Mesenchymal stem cell (in vitro differentiated cells and primary cell): ENCODE measurements at regions not wholly inside any gene's neighbourhood (a gene's known extent, or its start where the extent isn't known, plus 50 kb on each side); places are given as distances from the start of the nearest gene placed in this dataset.

ENCODE experiments used
- DNase-seq: peaks from one replicate; pipeline ENCODE4 v3.0.0-alpha.2; 2013
- H2AFZ ChIP-seq: one replicate; pipeline ENCODE4 v1.6.1; 2013; ENCODE audit warnings: low read depth, mild to moderate bottlenecking, control low read depth, inconsistent platforms, low read length, moderate library complexity
- H2AK5ac ChIP-seq: 2 replicates; pipeline ENCODE4 v1.6.1; 2013; ENCODE audit warnings: low read length, moderate library complexity, mild to moderate bottlenecking, inconsistent platforms; ENCODE audit not compliant: severe bottlenecking
- H2BK120ac ChIP-seq: one replicate; pipeline ENCODE4 v1.6.1; 2013; ENCODE audit warnings: low read depth, mild to moderate bottlenecking, inconsistent platforms, low read length, moderate library complexity
- H2BK12ac ChIP-seq, 2 experiments: one replicate each; pipeline ENCODE4 v1.6.1; 2013; ENCODE audit warnings: inconsistent platforms in 2 of 2, low read length in 2 of 2, mild to moderate bottlenecking in 2 of 2, moderate library complexity in 2 of 2, control low read depth in 1 of 2
- H2BK15ac ChIP-seq: one replicate; pipeline ENCODE4 v1.6.1; 2013; ENCODE audit warnings: mild to moderate bottlenecking, low read depth, inconsistent platforms; ENCODE audit not compliant: poor library complexity, severe bottlenecking
- H2BK5ac ChIP-seq: 2 replicates; pipeline ENCODE4 v1.6.1; 2013; ENCODE audit warnings: low read depth, mild to moderate bottlenecking, low read length, control low read depth, inconsistent platforms; ENCODE audit not compliant: poor library complexity, severe bottlenecking
- H3K14ac ChIP-seq, 2 experiments: one replicate each; pipeline ENCODE4 v1.6.1; 2013; ENCODE audit warnings: inconsistent platforms in 2 of 2, low read length in 2 of 2, control low read depth in 1 of 2, mild to moderate bottlenecking in 1 of 2, moderate library complexity in 1 of 2
- H3K18ac ChIP-seq, 2 experiments: one replicate each; pipeline ENCODE4 v1.6.1; 2013; ENCODE audit warnings: inconsistent platforms in 2 of 2, low read length in 2 of 2, control low read depth in 1 of 2, low read depth in 1 of 2, mild to moderate bottlenecking in 1 of 2
- H3K23ac ChIP-seq, 2 experiments: one replicate each; pipeline ENCODE4 v1.6.1; 2013; ENCODE audit warnings: inconsistent platforms in 2 of 2, low read length in 2 of 2, mild to moderate bottlenecking in 2 of 2, moderate library complexity in 2 of 2, control low read depth in 1 of 2
- H3K27ac ChIP-seq: 2 replicates; pipeline ENCODE4 v1.5.1; 2013; ENCODE audit warnings: mild to moderate bottlenecking, moderate library complexity, low read length, control low read depth, inconsistent platforms; ENCODE audit not compliant: poor library complexity, severe bottlenecking
- H3K27me3 ChIP-seq, 2 experiments: 2 replicates each; pipeline versions ENCODE4 v1.6.1 to v1.7.0; 2013; ENCODE audit warnings: low read length in 2 of 2, mild to moderate bottlenecking in 2 of 2, moderate library complexity in 2 of 2, control low read depth in 1 of 2, inconsistent platforms in 1 of 2; ENCODE audit not compliant: control insufficient read depth in 1 of 2, insufficient read depth in 1 of 2
- H3K36me3 ChIP-seq, 2 experiments: 2 replicates each; pipeline versions ENCODE4 v1.6.1 to v1.7.0; 2013; ENCODE audit warnings: low read length in 2 of 2, control low read depth in 1 of 2, inconsistent platforms in 1 of 2, low read depth in 1 of 2, mild to moderate bottlenecking in 1 of 2; ENCODE audit not compliant: insufficient read depth in 2 of 2, control insufficient read depth in 1 of 2
- H3K4ac ChIP-seq, 2 experiments: one replicate each; pipeline ENCODE4 v1.6.1; 2013; ENCODE audit warnings: inconsistent platforms in 2 of 2, low read length in 2 of 2, mild to moderate bottlenecking in 2 of 2, moderate library complexity in 2 of 2, control low read depth in 1 of 2, low read depth in 1 of 2
- H3K4me1 ChIP-seq: 2 replicates; pipeline ENCODE4 v1.6.1; 2013; ENCODE audit warnings: low read depth, low read length, control low read depth; ENCODE audit not compliant: control insufficient read depth, insufficient read depth
- H3K4me2 ChIP-seq: 2 replicates; pipeline ENCODE4 v1.6.1; 2013; ENCODE audit warnings: low read length, mild to moderate bottlenecking, inconsistent platforms; ENCODE audit not compliant: poor library complexity, severe bottlenecking
- H3K4me3 ChIP-seq, 2 experiments: 2 replicates each; pipeline versions ENCODE4 v1.5.1 to v1.7.0; 2013; ENCODE audit warnings: low read length in 2 of 2, mild to moderate bottlenecking in 2 of 2, control low read depth in 1 of 2, low read depth in 1 of 2; ENCODE audit not compliant: insufficient read depth in 1 of 2
- H3K79me1 ChIP-seq: replicated peaks from 2 replicates; pipeline ENCODE4 v1.6.1; 2013; ENCODE audit warnings: mild to moderate bottlenecking, control low read depth, low read length, inconsistent platforms; ENCODE audit not compliant: poor library complexity, severe bottlenecking
- H3K9ac ChIP-seq: 2 replicates; pipeline ENCODE4 v1.7.0; 2013; ENCODE audit warnings: mild to moderate bottlenecking, low read length, moderate library complexity
- H3K9me3 ChIP-seq: 2 replicates; pipeline ENCODE4 v1.7.0; 2013; ENCODE audit warnings: mild to moderate bottlenecking, low read length; ENCODE audit not compliant: control insufficient read depth
- H4K8ac ChIP-seq: one replicate; pipeline ENCODE4 v1.6.1; 2013; ENCODE audit warnings: inconsistent platforms, mild to moderate bottlenecking, low read length, moderate library complexity
- H4K91ac ChIP-seq: one replicate; pipeline ENCODE4 v1.6.1; 2013; ENCODE audit warnings: mild to moderate bottlenecking, low read length, inconsistent platforms
- WGBS: methylation state at CpG from one replicate; pipeline ENCODE4 v1.1.7; 2013; ENCODE audit warnings: mixed read lengths; 5-methylcytosine and 5-hydroxymethylcytosine counted together

GRCh38 chr10:111430070-111430469 lies 353.2 kb downstream of the ADRA2A start:
- no peak overlapping the region for H2BK5ac ChIP-seq
- peaks cover 0 to 19% of the 10 kb centered on the region in 2 experiments for H3K27me3 ChIP-seq
- WGBS = 93% methylated on average over 1 of the region's 1 CpG
- H2BK15ac ChIP-seq = no peak overlapping the region
- H3K4me1 ChIP-seq = no peaks in the 10 kb centered on the region
- H2BK12ac ChIP-seq = no peak overlapping the region
- no peaks in the 10 kb centered on the region for H3K9me3 ChIP-seq
- H4K91ac ChIP-seq = no peak overlapping the region
- H3K14ac ChIP-seq = no peak overlapping the region
- no peak overlapping the region for H3K9ac ChIP-seq
- H3K4ac ChIP-seq = no peak overlapping the region
- H3K4me2 ChIP-seq = no peak overlapping the region
- no peak overlapping the region for H3K27ac ChIP-seq
- no peak overlapping the region for H2BK120ac ChIP-seq
- no peak overlapping the region for H3K23ac ChIP-seq
- no peak overlapping the region for H3K4me3 ChIP-seq
- no peak for DNase-seq
- H4K8ac ChIP-seq = no peak overlapping the region
- H3K36me3 ChIP-seq = no peaks in the 10 kb centered on the region
- H2AFZ ChIP-seq = no peak overlapping the region
- H3K18ac ChIP-seq = no peak overlapping the region
- H2AK5ac ChIP-seq = no peak overlapping the region
- no peaks in the 10 kb centered on the region for H3K79me1 ChIP-seq

DNA sequence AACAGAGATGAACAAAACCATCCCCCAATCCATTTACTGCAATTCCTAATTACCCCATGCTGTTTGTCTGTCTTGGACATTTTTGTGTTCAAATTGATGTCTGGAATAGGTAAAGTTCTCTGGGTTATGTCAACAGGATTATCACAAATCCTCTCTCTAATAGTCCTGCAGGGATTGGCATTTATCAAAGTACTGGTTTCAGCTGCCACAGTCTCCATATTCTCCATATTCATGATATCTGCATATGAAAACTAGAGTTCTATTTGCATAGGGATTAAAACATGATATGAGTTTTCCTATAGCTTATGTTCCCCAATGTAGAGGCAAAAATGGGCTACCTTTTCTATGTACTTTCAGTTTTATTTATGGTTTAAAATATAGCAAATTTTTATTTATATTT lies 355.8 kb downstream of the ADRA2A start:
- no peak overlapping the region for H3K14ac ChIP-seq
- peaks cover 3% of the 10 kb centered on the region for H3K9me3 ChIP-seq
- no peak overlapping the region for H2AFZ ChIP-seq
- no peak overlapping the region for H3K4ac ChIP-seq
- H4K91ac ChIP-seq = no peak overlapping the region
- no peak overlapping the region for H3K23ac ChIP-seq
- no peak overlapping the region for H3K18ac ChIP-seq
- H2BK15ac ChIP-seq = no peak overlapping the region
- H3K4me1 ChIP-seq = no peaks in the 10 kb centered on the region
- H3K4me3 ChIP-seq = no peak overlapping the region
- H3K27me3 ChIP-seq = peaks cover 0 to 38% of the 10 kb centered on the region in 2 experiments
- no peak overlapping the region for H2AK5ac ChIP-seq
- H3K9ac ChIP-seq = no peak overlapping the region
- H3K36me3 ChIP-seq = no peaks in the 10 kb centered on the region
- H2BK12ac ChIP-seq = no peak overlapping the region
- H3K79me1 ChIP-seq = no peaks in the 10 kb centered on the region
- no peak overlapping the region for H2BK5ac ChIP-seq
- no peak overlapping the region for H2BK120ac ChIP-seq
- DNase-seq = no peak
- no peak overlapping the region for H3K27ac ChIP-seq
- H4K8ac ChIP-seq = no peak overlapping the region
- no peak overlapping the region for H3K4me2 ChIP-seq

- H3K9ac ChIP-seq = no peak overlapping the region
- H2BK12ac ChIP-seq = no peak overlapping the region
- H3K23ac ChIP-seq = no peak overlapping the region
- H3K27ac ChIP-seq = no peak overlapping the region
- H3K18ac ChIP-seq = no peak overlapping the region
- DNase-seq = no peak
- no peak overlapping the region for H3K4me2 ChIP-seq
- H3K4me3 ChIP-seq = no peak overlapping the region
- H2BK5ac ChIP-seq = no peak overlapping the region
- no peaks in the 10 kb centered on the region for H3K79me1 ChIP-seq
- H2AK5ac ChIP-seq = no peak overlapping the region
- no peak overlapping the region for H2AFZ ChIP-seq
- no peaks in the 10 kb centered on the region for H3K4me1 ChIP-seq
- no peak overlapping the region for H3K14ac ChIP-seq
- H4K8ac ChIP-seq = no peak overlapping the region
- peaks cover 0 to 58% of the 10 kb centered on the region in 2 experiments for H3K27me3 ChIP-seq
- WGBS = no CpG with 5 or more reads among the region's 1 CpG
- H2BK120ac ChIP-seq = no peak overlapping the region
- H2BK15ac ChIP-seq = no peak overlapping the region
- H3K36me3 ChIP-seq = no peaks in the 10 kb centered on the region
- no peak overlapping the region for H3K4ac ChIP-seq
- H4K91ac ChIP-seq = no peak overlapping the region
- H3K9me3 ChIP-seq = peaks cover 6% of the 10 kb centered on the region
Measured at GRCh38 chr10:111435871-111436270, 359.0 kb downstream of the ADRA2A start.

GRCh38 chr10:111439034-111439842 lies 362.4 kb downstream of the ADRA2A start:
- H3K79me1 ChIP-seq = no peaks in the 10 kb centered on the region
- no peak overlapping the region for H3K14ac ChIP-seq
- no peak overlapping the region for H3K4ac ChIP-seq
- no peak for DNase-seq
- H3K4me1 ChIP-seq = no peaks in the 10 kb centered on the region
- no peak overlapping the region for H2BK12ac ChIP-seq
- no peak overlapping the region for H3K23ac ChIP-seq
- no peak overlapping the region for H3K4me3 ChIP-seq
- no peak overlapping the region for H2BK15ac ChIP-seq
- no peak overlapping the region for H4K91ac ChIP-seq
- no peak overlapping the region for H2AK5ac ChIP-seq
- H3K9ac ChIP-seq = no peak overlapping the region
- no peak overlapping the region for H2BK120ac ChIP-seq
- H2AFZ ChIP-seq = no peak overlapping the region
- no peak overlapping the region for H3K4me2 ChIP-seq
- H4K8ac ChIP-seq = no peak overlapping the region
- no peak overlapping the region for H3K27ac ChIP-seq
- H3K27me3 ChIP-seq = peaks cover 0 to 76% of the 10 kb centered on the region in 2 experiments
- H3K36me3 ChIP-seq = no peaks in the 10 kb centered on the region
- H3K18ac ChIP-seq = no peak overlapping the region
- peaks cover 6% of the 10 kb centered on the region for H3K9me3 ChIP-seq
- 79% methylated on average over 2 of the region's 3 CpGs for WGBS
- no peak overlapping the region for H2BK5ac ChIP-seq
